Esophagus muscularis mucosa (tissue), 4 donors: ENCODE measurements at regions not wholly inside any gene's neighbourhood (a gene's known extent, or its start where the extent isn't known, plus 50 kb on each side); places are given as distances from the start of the nearest gene placed in this dataset.

Experiments used
- DNase-seq: peaks from one replicate; pipeline ENCODE4 v3.0.0-alpha.2; 2017; ENCODE audit errors: extremely low spot score
- H3K27ac ChIP-seq, 4 donors: fragments of 200-600 bp; sonication (generic); replicated peaks in 1 of 4; 1 replicate in 3 of 4; 2 replicates in 1 of 4; pipeline ENCODE4 v1.5.1; 2016 to 2019; ENCODE audit warnings: mild to moderate bottlenecking in 1 of 4
- H3K27me3 ChIP-seq, 4 donors: fragments of 200-600 bp; sonication (generic); one replicate each; pipeline versions ENCODE4 v1.5.1 to v1.6.0; 2016 to 2019
- H3K36me3 ChIP-seq, 4 donors: fragments of 200-600 bp; sonication (generic); one replicate each; pipeline ENCODE4 v1.5.1; 2016 to 2019
- H3K4me1 ChIP-seq, 4 donors: fragments of 200-600 bp; sonication (generic); one replicate each; pipeline ENCODE4 v1.5.1; 2016 to 2019
- H3K4me3 ChIP-seq, 4 donors: fragments of 200-600 bp; sonication (generic); 1 replicate in 2 of 4; 2 replicates in 2 of 4; pipeline ENCODE4 v1.5.1; 2016 to 2019; ENCODE audit warnings: mild to moderate bottlenecking in 4 of 4, moderate library complexity in 1 of 4
- H3K9me3 ChIP-seq, 4 donors: fragments of 200-600 bp; sonication (generic); 1 replicate in 3 of 4; 2 replicates in 1 of 4; pipeline ENCODE4 v1.5.1; 2016 to 2019
- EP300 ChIP-seq: sonication (generic); formaldehyde crosslinking; IDR thresholded peaks from one replicate; pipeline ENCODE4 v1.6.1; 2017; ENCODE audit warnings: antibody characterized with exemption
- POLR2A ChIP-seq: fragments of 450-650 bp; IDR thresholded peaks from one replicate; pipeline ENCODE4 v1.6.1; 2017; ENCODE audit warnings: antibody characterized with exemption, moderate library complexity, mild to moderate bottlenecking, low read depth
- POLR2AphosphoS5 ChIP-seq, 2 donors: sonication (generic); formaldehyde crosslinking; IDR thresholded peaks; one replicate each; pipeline ENCODE4 v1.6.1; 2017; ENCODE audit warnings: antibody characterized with exemption in 2 of 2
- WGBS: methylation state at CpG from one replicate; pipeline ENCODE4 v1.1.5; 2018; 5-methylcytosine and 5-hydroxymethylcytosine counted together
- intact Hi-C: fragments of 100-400 bp; cut with DNase I; formaldehyde crosslinking; loops from one replicate; pipeline ENCODE4 v1.15.1; 2023
- TF ChIP-seq, protein P1 (sequence below), 3 experiments: fragments of 200-600 bp in 2 of 3; fragments of 450-650 bp in 1 of 3; sonication (generic) in 2 of 3; IDR thresholded peaks; one replicate each; pipeline ENCODE4 v1.5.1; 2017 to 2019; ENCODE audit warnings: antibody characterized with exemption in 3 of 3, mild to moderate bottlenecking in 2 of 3, moderate library complexity in 1 of 3

GRCh38 chr3:30438126-30438525, 168.3 kb upstream of the TGFBR2 start:
- peaks cover 16 to 64% (median 64%) of the 10 kb centered on the region in 4 donors for H3K4me1 ChIP-seq
- DNase-seq: no peak
- H3K4me3 ChIP-seq: no peak overlapping the region
- TF ChIP-seq POLR2AphosphoS5 (IDR thresholded peaks at IDR 0.05): no peak
- TF ChIP-seq, protein P1, sequence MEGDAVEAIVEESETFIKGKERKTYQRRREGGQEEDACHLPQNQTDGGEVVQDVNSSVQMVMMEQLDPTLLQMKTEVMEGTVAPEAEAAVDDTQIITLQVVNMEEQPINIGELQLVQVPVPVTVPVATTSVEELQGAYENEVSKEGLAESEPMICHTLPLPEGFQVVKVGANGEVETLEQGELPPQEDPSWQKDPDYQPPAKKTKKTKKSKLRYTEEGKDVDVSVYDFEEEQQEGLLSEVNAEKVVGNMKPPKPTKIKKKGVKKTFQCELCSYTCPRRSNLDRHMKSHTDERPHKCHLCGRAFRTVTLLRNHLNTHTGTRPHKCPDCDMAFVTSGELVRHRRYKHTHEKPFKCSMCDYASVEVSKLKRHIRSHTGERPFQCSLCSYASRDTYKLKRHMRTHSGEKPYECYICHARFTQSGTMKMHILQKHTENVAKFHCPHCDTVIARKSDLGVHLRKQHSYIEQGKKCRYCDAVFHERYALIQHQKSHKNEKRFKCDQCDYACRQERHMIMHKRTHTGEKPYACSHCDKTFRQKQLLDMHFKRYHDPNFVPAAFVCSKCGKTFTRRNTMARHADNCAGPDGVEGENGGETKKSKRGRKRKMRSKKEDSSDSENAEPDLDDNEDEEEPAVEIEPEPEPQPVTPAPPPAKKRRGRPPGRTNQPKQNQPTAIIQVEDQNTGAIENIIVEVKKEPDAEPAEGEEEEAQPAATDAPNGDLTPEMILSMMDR (IDR thresholded peaks at IDR 0.05): no peak
- no peak for TF ChIP-seq POLR2A
- H3K27ac ChIP-seq: peak overlapping the region; percentile 80 to 89 (median 84)
- intact Hi-C loops: loop anchor here (5.0 kb wide), 1 partner anchor 169 kb away; the partner anchor contains the start of gene TGFBR2
- WGBS: 88% methylated on average over 2 of the region's 2 CpGs
- no peaks in the 10 kb centered on the region for H3K9me3 ChIP-seq
- no peaks in the 10 kb centered on the region for H3K27me3 ChIP-seq
- no peaks in the 10 kb centered on the region for H3K36me3 ChIP-seq

GRCh38 chr3:30439451-30440053, 166.8 kb upstream of the TGFBR2 start:
- H3K4me3 ChIP-seq: no peak overlapping the region
- H3K27me3 ChIP-seq: no peaks in the 10 kb centered on the region
- H3K9me3 ChIP-seq: no peaks in the 10 kb centered on the region
- WGBS: 82% methylated on average over 9 of the region's 9 CpGs
- no peak for DNase-seq
- no peaks in the 10 kb centered on the region for H3K36me3 ChIP-seq
- H3K4me1 ChIP-seq: peaks cover 16 to 74% (median 72%) of the 10 kb centered on the region in 4 donors
- H3K27ac ChIP-seq: peak overlapping the region; percentile 80 to 89 (median 84)
- TF ChIP-seq EP300: no peak
- no peak for TF ChIP-seq POLR2AphosphoS5 (IDR thresholded peaks at IDR 0.05)
- no peak for TF ChIP-seq POLR2A
- TF ChIP-seq, protein P1 (IDR thresholded peaks at IDR 0.05): no peak
- intact Hi-C loops: loop anchor here (2.0 to 5.0 kb wide), 2 partner anchors 79 to 168 kb away; partner anchors contain the start of gene TGFBR2

- intact Hi-C loops: loop anchor here (2.0 kb wide), 1 partner anchor 79 kb away; no protein-coding TSS in a partner anchor
- H3K4me3 ChIP-seq: no peak overlapping the region
- peak overlapping the region; percentile 80 to 89 (median 84) for H3K27ac ChIP-seq
- peaks cover 16 to 80% (median 79%) of the 10 kb centered on the region in 4 donors for H3K4me1 ChIP-seq
- no peak for TF ChIP-seq EP300
- TF ChIP-seq, protein P1 (IDR thresholded peaks at IDR 0.05): no peak
- no peak for TF ChIP-seq POLR2A
- no peak for TF ChIP-seq POLR2AphosphoS5 (IDR thresholded peaks at IDR 0.05)
- H3K27me3 ChIP-seq: no peaks in the 10 kb centered on the region
- no peaks in the 10 kb centered on the region for H3K9me3 ChIP-seq
- H3K36me3 ChIP-seq: no peaks in the 10 kb centered on the region
- no peak for DNase-seq
- WGBS: 64% methylated on average over 2 of the region's 2 CpGs
Observed at GRCh38 chr3:30440147-30440604, 166.2 kb upstream of the TGFBR2 start.

GRCh38 chr3:30440880-30441279, 165.5 kb upstream of the TGFBR2 start:
- intact Hi-C loops: loop anchor here (2.0 kb wide), 1 partner anchor 78 kb away; no protein-coding TSS in a partner anchor
- Histone ChIP-seq H3K27me3 (no peaks in the 10 kb centered on the region), H3K4me1 (peaks cover 16 to 82% (median 80%) of the 10 kb centered on the region in 4 donors), H3K27ac (peak overlapping the region; percentile 80 to 89 (median 84)), H3K36me3 (no peaks in the 10 kb centered on the region), H3K9me3 (no peaks in the 10 kb centered on the region), H3K4me3 (no peak overlapping the region)
- 42% methylated on average over 3 of the region's 3 CpGs for WGBS
- TF ChIP-seq, protein P1 (IDR thresholded peaks at IDR 0.05): no peak
- TF ChIP-seq POLR2AphosphoS5 (IDR thresholded peaks at IDR 0.05) (peak; percentile 94 to 97), POLR2A (no peak), EP300 (peak; percentile 99)
- no peak for DNase-seq
